SK-N-SH (cell line): ENCODE measurements at regions not wholly inside any gene's neighbourhood (a gene's known extent, or its start where the extent isn't known, plus 50 kb on each side); places are given as distances from the start of the nearest gene placed in this dataset.

Source experiments
- EZH2phosphoT487 ChIP-seq: fragments of 200-600 bp; sonication (generic); IDR thresholded peaks from 2 replicates; pipeline ENCODE4 v1.6.1; 2017; ENCODE audit warnings: low read depth, mixed run types, mild to moderate bottlenecking, antibody characterized with exemption, moderate library complexity, borderline replicate concordance
- MXI1 ChIP-seq: IDR thresholded peaks from 2 replicates; pipeline ENCODE4 v1.6.1; 2012; ENCODE audit warnings: mild to moderate bottlenecking, low read depth, low read length, improper control_type of control experiment
- RXRA ChIP-seq: IDR thresholded peaks from 2 replicates; pipeline ENCODE4 v1.4.0; 2012; ENCODE audit warnings: low read depth, mild to moderate bottlenecking, borderline replicate concordance
- TAF1 ChIP-seq: IDR thresholded peaks from 2 replicates; pipeline ENCODE4 v1.6.1; 2012; ENCODE audit warnings: low read depth, mild to moderate bottlenecking, low read length, moderate library complexity, borderline replicate concordance

GRCh38 chr2:176567361-176567760 lies 298.1 kb downstream of the MTX2 start:
- TF ChIP-seq TAF1 (no peak), MXI1 (no peak), RXRA (no peak), EZH2phosphoT487 (no peak)
